HCT116 (cell line): ENCODE measurements at regions not wholly inside any gene's neighbourhood (a gene's known extent, or its start where the extent isn't known, plus 50 kb on each side); places are given as distances from the start of the nearest gene placed in this dataset.

ENCODE experiments used
- ATAC-seq: fragments of 200-7000 bp; cut with Tn5 transposase; 2 replicates; pipeline ENCODE4 v1.9.1; 2020; ENCODE audit warnings: mild to moderate bottlenecking, moderate library complexity
- BruUV-seq: library from RNA; stranded (reverse); fragments of 400-500 nt; replicated peaks from 2 replicates; lab custom pipeline; 2021; lab: Mats Ljungman, UMichigan
- CTCF ChIA-PET: fragments of 300-600 bp; sonication (Branson Sonifier 250); formaldehyde crosslinking; loops from one replicate; lab custom pipeline; 2021; ENCODE audit warnings: antibody characterized with exemption; lab: Charles Lee
- POLR2A ChIA-PET: fragments of 300-600, 350-600 bp; sonication (Branson Sonifier 250); formaldehyde crosslinking; loops from one replicate; lab custom pipeline; 2021; ENCODE audit warnings: antibody characterized with exemption; lab: Charles Lee
- RAD21 ChIA-PET, 2 experiments: fragments of 300-600 bp; sonication (Branson Sonifier 250); formaldehyde crosslinking; loops; one replicate each; lab custom pipeline; 2023; ENCODE audit warnings: low total read pairs in 2 of 2; ENCODE audit not compliant: uncharacterized antibody in 2 of 2, unreplicated experiment in 2 of 2, low non-redundant PET in 1 of 2; lab: Charles Lee
- DNase-seq: peaks from one replicate; pipeline ENCODE4 v3.0.0-alpha.2; 2010; ENCODE audit warnings: low read depth, low spot score
- H2AFZ ChIP-seq: fragments of 200-600 bp; shearing (Covaris generic), sonication (generic); 2 replicates; pipeline ENCODE4 v1.6.1; 2017; ENCODE audit warnings: low read depth, mixed run types, mixed read lengths, antibody characterized with exemption, low read length; ENCODE audit not compliant: poor library complexity, severe bottlenecking
- H3K27ac ChIP-seq: 2 replicates; pipeline ENCODE4 v1.5.1; 2012; ENCODE audit warnings: low read depth, low read length
- H3K27me3 ChIP-seq: fragments of 200-600 bp; sonication (generic); 2 replicates; pipeline ENCODE4 v1.6.1; 2016; ENCODE audit warnings: mixed run types, low read length, mixed read lengths; ENCODE audit not compliant: insufficient read depth
- H3K36me3 ChIP-seq, 2 experiments: fragments of 200-500 bp in 1 of 2; fragments of 200-600 bp in 1 of 2; sonication (Bioruptor generic) in 1 of 2; sonication (generic) in 1 of 2; 2 replicates each; pipeline versions ENCODE4 v1.5.1 to v1.6.1; 2014 to 2016; ENCODE audit warnings: low read length in 2 of 2, inconsistent platforms in 1 of 2, mixed read lengths in 1 of 2, mixed run types in 1 of 2; ENCODE audit not compliant: insufficient read depth in 2 of 2, control insufficient read depth in 1 of 2
- H3K4me1 ChIP-seq, 2 experiments: fragments of 200-600 bp in 1 of 2; sonication (generic) in 1 of 2; 2 replicates each; pipeline versions ENCODE4 v1.5.1 to v1.6.1; 2012 to 2017; ENCODE audit warnings: low read length in 2 of 2, inconsistent platforms in 1 of 2, mild to moderate bottlenecking in 1 of 2, mixed read lengths in 1 of 2, mixed run types in 1 of 2, moderate library complexity in 1 of 2; ENCODE audit not compliant: insufficient read depth in 2 of 2, control insufficient read depth in 1 of 2
- H3K4me2 ChIP-seq: fragments of 200-600 bp; sonication (generic); 2 replicates; pipeline ENCODE4 v1.6.1; 2017; ENCODE audit warnings: mixed run types, low read length, mixed read lengths
- H3K4me3 ChIP-seq, 2 experiments: fragments of 200-600 bp in 1 of 2; sonication (generic) in 1 of 2; replicated peaks in 1 of 2; 2 replicates each; pipeline ENCODE4 v1.5.1; 2011 to 2016; ENCODE audit warnings: low read length in 2 of 2, control low read depth in 1 of 2, low read depth in 1 of 2, mild to moderate bottlenecking in 1 of 2, mixed read lengths in 1 of 2, mixed run types in 1 of 2
- H3K79me2 ChIP-seq: fragments of 200-600 bp; sonication (generic); 2 replicates; pipeline ENCODE4 v1.6.1; 2017; ENCODE audit warnings: mild to moderate bottlenecking, mixed run types, low read length, moderate library complexity, mixed read lengths; ENCODE audit not compliant: insufficient read depth
- H3K9ac ChIP-seq: fragments of 200-600 bp; sonication (generic); 2 replicates; pipeline ENCODE4 v1.6.1; 2016; ENCODE audit warnings: low read length, mixed read lengths
- H3K9me2 ChIP-seq: fragments of 200-600 bp; sonication (generic), shearing (Covaris generic); 2 replicates; pipeline ENCODE4 v1.6.1; 2017; ENCODE audit warnings: mixed run types, mild to moderate bottlenecking, moderate library complexity; ENCODE audit not compliant: insufficient read depth
- H3K9me3 ChIP-seq, 2 experiments: fragments of 200-500 bp in 1 of 2; fragments of 200-600 bp in 1 of 2; sonication (Bioruptor generic) in 1 of 2; sonication (generic) in 1 of 2; 2 replicates each; pipeline ENCODE4 v1.6.1; 2014 to 2017; ENCODE audit warnings: low read length in 2 of 2, mixed read lengths in 2 of 2, inconsistent platforms in 1 of 2, low read depth in 1 of 2, mild to moderate bottlenecking in 1 of 2, mixed run types in 1 of 2, moderate library complexity in 1 of 2; ENCODE audit not compliant: control insufficient read depth in 1 of 2, insufficient read depth in 1 of 2
- H4K20me1 ChIP-seq: fragments of 200-600 bp; sonication (generic), shearing (Covaris generic); 2 replicates; pipeline ENCODE4 v1.6.1; 2017; ENCODE audit warnings: mixed run types, mild to moderate bottlenecking, moderate library complexity; ENCODE audit not compliant: insufficient read depth
- CBX3 ChIP-seq: IDR thresholded peaks from 2 replicates; pipeline ENCODE4 v1.6.1; 2012; ENCODE audit warnings: low read depth
- ELF1 ChIP-seq: IDR thresholded peaks from 2 replicates; pipeline ENCODE4 v1.6.1; 2012; ENCODE audit warnings: low read depth, borderline replicate concordance
- RAD21 ChIP-seq: IDR thresholded peaks from 2 replicates; pipeline ENCODE4 v1.6.1; 2012; ENCODE audit warnings: low read depth, mild to moderate bottlenecking
- TCF7L2 ChIP-seq: IDR thresholded peaks from 2 replicates; pipeline ENCODE4 v1.7.0; 2011; ENCODE audit warnings: borderline replicate concordance, inconsistent platforms; ENCODE audit not compliant: insufficient read depth, insufficient read length; ENCODE audit errors: extremely low read depth
- YY1 ChIP-seq: IDR thresholded peaks from 2 replicates; pipeline ENCODE4 v1.6.1; 2011; ENCODE audit warnings: low read length, low read depth, moderate library complexity, mild to moderate bottlenecking; ENCODE audit not compliant: insufficient replicate concordance; ENCODE audit errors: extremely low read depth
- intact Hi-C: fragments of 100-400 bp; cut with micrococcal nuclease; formaldehyde crosslinking; loops from 2 replicates; pipeline ENCODE4 v1.10.0; 2022
- TF ChIP-seq, protein P1 (sequence below), 3 experiments: fragments of 200-600 bp in 1 of 3; sonication (generic) in 1 of 3; IDR thresholded peaks in 2 of 3; conservative IDR thresholded peaks in 1 of 3; 2 replicates each; pipeline ENCODE4 v1.5.1; 2012 to 2017; ENCODE audit warnings: low read depth in 2 of 3, low read length in 2 of 3, antibody characterized with exemption in 1 of 3, borderline replicate concordance in 1 of 3, control low read depth in 1 of 3, mild to moderate bottlenecking in 1 of 3, mixed read lengths in 1 of 3, mixed run types in 1 of 3, moderate library complexity in 1 of 3; ENCODE audit not compliant: insufficient read depth in 1 of 3
- TF ChIP-seq, protein P2 (sequence below): IDR thresholded peaks from 2 replicates; pipeline ENCODE4 v1.6.1; 2012
- TF ChIP-seq, protein P3 (sequence below): IDR thresholded peaks from 2 replicates; pipeline ENCODE4 v1.6.1; 2012
- TF ChIP-seq, protein P4 (sequence below): IDR thresholded peaks from 2 replicates; pipeline ENCODE4 v1.6.1; 2012; ENCODE audit warnings: low read depth
- TF ChIP-seq, protein P5 (sequence below): IDR thresholded peaks from 2 replicates; pipeline ENCODE4 v1.6.1; 2011; ENCODE audit warnings: mild to moderate bottlenecking, low read length, moderate library complexity; ENCODE audit not compliant: insufficient replicate concordance; ENCODE audit errors: extremely low read depth

DNA sequence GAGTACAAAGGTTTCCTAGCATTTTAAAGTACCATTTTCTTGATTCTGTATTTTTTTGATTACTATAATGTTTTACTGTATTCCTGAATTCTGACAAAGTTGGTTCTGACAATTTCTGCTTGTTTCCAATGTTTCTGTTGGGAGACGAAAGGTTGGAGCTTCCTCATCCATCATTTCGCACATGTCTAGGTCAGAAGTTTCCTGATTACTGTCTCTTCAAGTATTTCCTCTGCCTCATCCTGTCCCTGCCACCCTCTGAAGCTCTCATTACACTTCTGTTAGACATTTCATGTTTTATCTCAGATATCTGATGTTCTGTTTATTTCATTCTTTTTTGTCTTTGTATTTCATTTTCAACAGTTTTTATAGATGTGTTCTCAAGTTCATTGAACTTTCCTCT lies 895.8 kb downstream of the TSN start:
- no peaks in the 10 kb centered on the region for H3K36me3 ChIP-seq
- ChIA-PET CTCF (no interaction called here), RAD21 (no interaction called here), POLR2A (no interaction called here)
- DNase-seq (no peak), ATAC-seq (no peak)
- H3K4me1 ChIP-seq, result no peaks in the 10 kb centered on the region
- H3K79me2 ChIP-seq, result no peaks in the 10 kb centered on the region
- no peaks in the 10 kb centered on the region for H3K27me3 ChIP-seq
- no peak overlapping the region for H3K4me2 ChIP-seq
- H3K27ac ChIP-seq, result no peak overlapping the region
- no TSS peak for BruUV-seq
- intact Hi-C loops, result no loop called here
- H3K9me2 ChIP-seq, result no peaks in the 10 kb centered on the region
- TF ChIP-seq TCF7L2 (no peak), CBX3 (no peak), ELF1 (no peak), RAD21 (no peak), YY1 (no peak)
- TF ChIP-seq, protein P1, sequence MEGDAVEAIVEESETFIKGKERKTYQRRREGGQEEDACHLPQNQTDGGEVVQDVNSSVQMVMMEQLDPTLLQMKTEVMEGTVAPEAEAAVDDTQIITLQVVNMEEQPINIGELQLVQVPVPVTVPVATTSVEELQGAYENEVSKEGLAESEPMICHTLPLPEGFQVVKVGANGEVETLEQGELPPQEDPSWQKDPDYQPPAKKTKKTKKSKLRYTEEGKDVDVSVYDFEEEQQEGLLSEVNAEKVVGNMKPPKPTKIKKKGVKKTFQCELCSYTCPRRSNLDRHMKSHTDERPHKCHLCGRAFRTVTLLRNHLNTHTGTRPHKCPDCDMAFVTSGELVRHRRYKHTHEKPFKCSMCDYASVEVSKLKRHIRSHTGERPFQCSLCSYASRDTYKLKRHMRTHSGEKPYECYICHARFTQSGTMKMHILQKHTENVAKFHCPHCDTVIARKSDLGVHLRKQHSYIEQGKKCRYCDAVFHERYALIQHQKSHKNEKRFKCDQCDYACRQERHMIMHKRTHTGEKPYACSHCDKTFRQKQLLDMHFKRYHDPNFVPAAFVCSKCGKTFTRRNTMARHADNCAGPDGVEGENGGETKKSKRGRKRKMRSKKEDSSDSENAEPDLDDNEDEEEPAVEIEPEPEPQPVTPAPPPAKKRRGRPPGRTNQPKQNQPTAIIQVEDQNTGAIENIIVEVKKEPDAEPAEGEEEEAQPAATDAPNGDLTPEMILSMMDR (IDR thresholded peaks at IDR 0.05 in 2 of 3, conservative IDR thresholded peaks at IDR 0.05 in 1 of 3; ENCODE audit: borderline replicate concordance in 1 of 3, insufficient read depth in 1 of 3, low read depth in 2 of 3, low read length in 2 of 3), result no peak
- TF ChIP-seq, protein P2, sequence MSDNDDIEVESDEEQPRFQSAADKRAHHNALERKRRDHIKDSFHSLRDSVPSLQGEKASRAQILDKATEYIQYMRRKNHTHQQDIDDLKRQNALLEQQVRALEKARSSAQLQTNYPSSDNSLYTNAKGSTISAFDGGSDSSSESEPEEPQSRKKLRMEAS, result no peak
- TF ChIP-seq, protein P3, sequence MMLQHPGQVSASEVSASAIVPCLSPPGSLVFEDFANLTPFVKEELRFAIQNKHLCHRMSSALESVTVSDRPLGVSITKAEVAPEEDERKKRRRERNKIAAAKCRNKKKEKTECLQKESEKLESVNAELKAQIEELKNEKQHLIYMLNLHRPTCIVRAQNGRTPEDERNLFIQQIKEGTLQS, result no peak
- TF ChIP-seq, protein P4, sequence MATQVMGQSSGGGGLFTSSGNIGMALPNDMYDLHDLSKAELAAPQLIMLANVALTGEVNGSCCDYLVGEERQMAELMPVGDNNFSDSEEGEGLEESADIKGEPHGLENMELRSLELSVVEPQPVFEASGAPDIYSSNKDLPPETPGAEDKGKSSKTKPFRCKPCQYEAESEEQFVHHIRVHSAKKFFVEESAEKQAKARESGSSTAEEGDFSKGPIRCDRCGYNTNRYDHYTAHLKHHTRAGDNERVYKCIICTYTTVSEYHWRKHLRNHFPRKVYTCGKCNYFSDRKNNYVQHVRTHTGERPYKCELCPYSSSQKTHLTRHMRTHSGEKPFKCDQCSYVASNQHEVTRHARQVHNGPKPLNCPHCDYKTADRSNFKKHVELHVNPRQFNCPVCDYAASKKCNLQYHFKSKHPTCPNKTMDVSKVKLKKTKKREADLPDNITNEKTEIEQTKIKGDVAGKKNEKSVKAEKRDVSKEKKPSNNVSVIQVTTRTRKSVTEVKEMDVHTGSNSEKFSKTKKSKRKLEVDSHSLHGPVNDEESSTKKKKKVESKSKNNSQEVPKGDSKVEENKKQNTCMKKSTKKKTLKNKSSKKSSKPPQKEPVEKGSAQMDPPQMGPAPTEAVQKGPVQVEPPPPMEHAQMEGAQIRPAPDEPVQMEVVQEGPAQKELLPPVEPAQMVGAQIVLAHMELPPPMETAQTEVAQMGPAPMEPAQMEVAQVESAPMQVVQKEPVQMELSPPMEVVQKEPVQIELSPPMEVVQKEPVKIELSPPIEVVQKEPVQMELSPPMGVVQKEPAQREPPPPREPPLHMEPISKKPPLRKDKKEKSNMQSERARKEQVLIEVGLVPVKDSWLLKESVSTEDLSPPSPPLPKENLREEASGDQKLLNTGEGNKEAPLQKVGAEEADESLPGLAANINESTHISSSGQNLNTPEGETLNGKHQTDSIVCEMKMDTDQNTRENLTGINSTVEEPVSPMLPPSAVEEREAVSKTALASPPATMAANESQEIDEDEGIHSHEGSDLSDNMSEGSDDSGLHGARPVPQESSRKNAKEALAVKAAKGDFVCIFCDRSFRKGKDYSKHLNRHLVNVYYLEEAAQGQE, result no peak
- TF ChIP-seq, protein P5, sequence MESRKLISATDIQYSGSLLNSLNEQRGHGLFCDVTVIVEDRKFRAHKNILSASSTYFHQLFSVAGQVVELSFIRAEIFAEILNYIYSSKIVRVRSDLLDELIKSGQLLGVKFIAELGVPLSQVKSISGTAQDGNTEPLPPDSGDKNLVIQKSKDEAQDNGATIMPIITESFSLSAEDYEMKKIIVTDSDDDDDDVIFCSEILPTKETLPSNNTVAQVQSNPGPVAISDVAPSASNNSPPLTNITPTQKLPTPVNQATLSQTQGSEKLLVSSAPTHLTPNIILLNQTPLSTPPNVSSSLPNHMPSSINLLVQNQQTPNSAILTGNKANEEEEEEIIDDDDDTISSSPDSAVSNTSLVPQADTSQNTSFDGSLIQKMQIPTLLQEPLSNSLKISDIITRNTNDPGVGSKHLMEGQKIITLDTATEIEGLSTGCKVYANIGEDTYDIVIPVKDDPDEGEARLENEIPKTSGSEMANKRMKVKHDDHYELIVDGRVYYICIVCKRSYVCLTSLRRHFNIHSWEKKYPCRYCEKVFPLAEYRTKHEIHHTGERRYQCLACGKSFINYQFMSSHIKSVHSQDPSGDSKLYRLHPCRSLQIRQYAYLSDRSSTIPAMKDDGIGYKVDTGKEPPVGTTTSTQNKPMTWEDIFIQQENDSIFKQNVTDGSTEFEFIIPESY, result no peak
- no peak overlapping the region for H3K9ac ChIP-seq
- H3K9me3 ChIP-seq, result peaks cover under 1 to 5% of the 10 kb centered on the region in 2 experiments; a peak in 2 of 4 replicates
- no peaks in the 10 kb centered on the region for H4K20me1 ChIP-seq
- no peak overlapping the region for H3K4me3 ChIP-seq
- H2AFZ ChIP-seq, result no peak overlapping the region
